Kidney epithelial cell (primary cell): ENCODE measurements at regions not wholly inside any gene's neighbourhood (a gene's known extent, or its start where the extent isn't known, plus 50 kb on each side); places are given as distances from the start of the nearest gene placed in this dataset.

Experiments
- DNase-seq: peaks from one replicate; pipeline ENCODE4 v3.0.0-alpha.2; 2010; ENCODE audit warnings: low read depth
- H3K27me3 ChIP-seq: 2 replicates; pipeline ENCODE4 v1.6.0; 2011; ENCODE audit warnings: low read length; ENCODE audit not compliant: control insufficient read depth, insufficient read depth
- H3K36me3 ChIP-seq: 2 replicates; pipeline ENCODE4 v1.5.1; 2011; ENCODE audit warnings: low read length; ENCODE audit not compliant: control insufficient read depth, insufficient read depth
- H3K4me3 ChIP-seq: 2 replicates; pipeline ENCODE4 v1.5.1; 2011; ENCODE audit warnings: low read depth, mild to moderate bottlenecking, control low read depth, low read length
- TF ChIP-seq, protein P1 (sequence below): IDR thresholded peaks from 2 replicates; pipeline ENCODE4 v1.5.1; 2011; ENCODE audit warnings: mild to moderate bottlenecking, moderate library complexity, low read length, control low read depth, inconsistent platforms; ENCODE audit not compliant: insufficient read depth, poor library complexity, severe bottlenecking

DNA sequence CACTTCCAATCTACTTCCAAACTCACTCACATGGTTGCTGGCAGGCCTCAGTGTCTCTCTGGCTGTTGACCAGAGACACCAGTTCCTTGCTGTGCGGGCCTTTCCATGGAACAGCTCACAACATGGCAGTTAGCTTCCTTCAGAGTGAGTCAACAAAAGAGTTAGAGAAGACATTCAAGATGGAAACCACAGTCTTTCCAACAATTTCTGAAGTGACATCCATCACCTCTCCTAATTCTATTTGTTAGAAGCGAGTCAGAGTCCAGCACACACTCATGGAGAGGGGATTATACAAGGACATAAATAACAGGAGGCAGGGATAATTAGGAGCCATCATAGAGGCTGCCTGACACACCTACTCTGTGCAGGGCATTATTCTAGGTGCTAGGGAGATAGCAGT lies 62.5 kb upstream of the TMEM164 start:
- no peaks in the 10 kb centered on the region for H3K36me3 ChIP-seq
- H3K4me3 ChIP-seq, result no peak overlapping the region
- no peak for DNase-seq
- TF ChIP-seq, protein P1, sequence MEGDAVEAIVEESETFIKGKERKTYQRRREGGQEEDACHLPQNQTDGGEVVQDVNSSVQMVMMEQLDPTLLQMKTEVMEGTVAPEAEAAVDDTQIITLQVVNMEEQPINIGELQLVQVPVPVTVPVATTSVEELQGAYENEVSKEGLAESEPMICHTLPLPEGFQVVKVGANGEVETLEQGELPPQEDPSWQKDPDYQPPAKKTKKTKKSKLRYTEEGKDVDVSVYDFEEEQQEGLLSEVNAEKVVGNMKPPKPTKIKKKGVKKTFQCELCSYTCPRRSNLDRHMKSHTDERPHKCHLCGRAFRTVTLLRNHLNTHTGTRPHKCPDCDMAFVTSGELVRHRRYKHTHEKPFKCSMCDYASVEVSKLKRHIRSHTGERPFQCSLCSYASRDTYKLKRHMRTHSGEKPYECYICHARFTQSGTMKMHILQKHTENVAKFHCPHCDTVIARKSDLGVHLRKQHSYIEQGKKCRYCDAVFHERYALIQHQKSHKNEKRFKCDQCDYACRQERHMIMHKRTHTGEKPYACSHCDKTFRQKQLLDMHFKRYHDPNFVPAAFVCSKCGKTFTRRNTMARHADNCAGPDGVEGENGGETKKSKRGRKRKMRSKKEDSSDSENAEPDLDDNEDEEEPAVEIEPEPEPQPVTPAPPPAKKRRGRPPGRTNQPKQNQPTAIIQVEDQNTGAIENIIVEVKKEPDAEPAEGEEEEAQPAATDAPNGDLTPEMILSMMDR, result no peak
- no peaks in the 10 kb centered on the region for H3K27me3 ChIP-seq

DNA sequence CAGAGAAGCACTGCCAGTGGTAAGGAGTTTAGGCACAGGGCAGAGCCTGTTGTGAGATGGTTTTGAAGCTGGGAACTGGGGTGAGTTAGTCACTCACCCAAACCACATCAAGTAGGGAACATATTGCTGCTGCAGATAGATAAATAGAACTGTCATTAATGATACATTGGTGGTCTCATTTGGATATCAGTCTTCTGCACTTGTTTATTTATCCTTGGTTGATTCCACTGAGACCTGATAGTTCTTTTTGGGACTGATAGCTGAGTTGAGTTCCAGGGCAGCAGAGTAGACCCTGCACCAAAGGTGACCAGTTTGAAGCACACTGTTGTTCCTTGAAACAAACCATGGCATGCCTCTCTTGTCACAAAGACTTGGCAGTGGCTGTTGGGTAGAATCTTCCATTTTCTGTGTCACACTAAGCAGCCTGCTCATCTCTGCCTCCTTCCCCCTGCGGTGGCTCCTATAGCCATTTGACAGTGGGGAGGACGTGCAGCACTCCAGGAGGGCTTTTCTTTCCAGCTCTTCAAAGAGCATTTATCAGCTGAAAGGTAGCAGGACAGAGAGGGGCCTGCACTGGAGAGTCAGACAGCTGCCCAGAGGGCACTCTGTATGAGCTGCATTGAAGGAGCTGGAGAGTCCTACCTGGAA lies 59.7 kb upstream of the TMEM164 start:
- no peak for DNase-seq
- Histone ChIP-seq H3K4me3 (no peak overlapping the region), H3K36me3 (no peaks in the 10 kb centered on the region), H3K27me3 (no peaks in the 10 kb centered on the region)
- TF ChIP-seq, protein P1, result no peak

DNA sequence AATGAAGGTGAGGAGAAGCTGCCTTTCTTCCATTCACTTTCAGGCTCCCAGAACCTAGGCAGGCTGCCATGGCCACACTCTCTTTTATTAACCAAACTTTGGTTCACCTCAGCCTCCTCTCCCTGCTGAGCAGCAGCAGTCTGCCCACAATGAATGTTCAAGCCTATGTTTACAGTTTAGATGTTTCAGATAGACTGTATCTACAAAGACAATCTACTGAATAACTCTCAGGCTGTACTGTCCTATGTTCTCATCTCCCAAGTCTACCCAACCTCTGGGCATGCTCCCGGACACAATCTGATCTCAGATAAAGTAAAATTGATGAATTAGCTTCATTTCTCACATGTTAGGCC lies 59.2 kb upstream of the TMEM164 start:
- H3K36me3 ChIP-seq, result no peaks in the 10 kb centered on the region
- H3K4me3 ChIP-seq, result no peak overlapping the region
- no peak for DNase-seq
- no peaks in the 10 kb centered on the region for H3K27me3 ChIP-seq
- TF ChIP-seq, protein P1, result no peak

DNA sequence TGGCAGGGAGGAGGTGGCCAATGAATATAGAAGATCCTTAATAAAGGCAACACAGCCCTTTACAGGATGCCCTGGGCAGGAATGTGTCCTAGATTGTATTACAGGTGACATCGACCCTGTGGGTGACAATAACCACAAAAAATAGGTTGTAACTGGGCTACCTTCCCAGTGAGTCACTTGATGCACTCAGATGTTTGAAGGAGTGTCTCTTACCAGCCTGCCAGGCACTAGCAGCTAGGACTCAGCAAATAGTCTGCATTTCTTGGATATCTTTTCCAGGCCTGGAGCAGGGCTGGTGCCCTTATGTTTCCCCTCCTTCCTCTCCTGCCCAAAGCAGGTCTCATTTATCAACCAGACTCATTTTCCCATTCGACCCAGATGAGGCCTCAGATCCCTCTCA lies 50.9 kb upstream of the TMEM164 start:
- H3K4me3 ChIP-seq, result no peak overlapping the region
- TF ChIP-seq, protein P1, result no peak
- DNase-seq, result no peak
- H3K27me3 ChIP-seq, result no peaks in the 10 kb centered on the region
- H3K36me3 ChIP-seq, result no peaks in the 10 kb centered on the region

DNA sequence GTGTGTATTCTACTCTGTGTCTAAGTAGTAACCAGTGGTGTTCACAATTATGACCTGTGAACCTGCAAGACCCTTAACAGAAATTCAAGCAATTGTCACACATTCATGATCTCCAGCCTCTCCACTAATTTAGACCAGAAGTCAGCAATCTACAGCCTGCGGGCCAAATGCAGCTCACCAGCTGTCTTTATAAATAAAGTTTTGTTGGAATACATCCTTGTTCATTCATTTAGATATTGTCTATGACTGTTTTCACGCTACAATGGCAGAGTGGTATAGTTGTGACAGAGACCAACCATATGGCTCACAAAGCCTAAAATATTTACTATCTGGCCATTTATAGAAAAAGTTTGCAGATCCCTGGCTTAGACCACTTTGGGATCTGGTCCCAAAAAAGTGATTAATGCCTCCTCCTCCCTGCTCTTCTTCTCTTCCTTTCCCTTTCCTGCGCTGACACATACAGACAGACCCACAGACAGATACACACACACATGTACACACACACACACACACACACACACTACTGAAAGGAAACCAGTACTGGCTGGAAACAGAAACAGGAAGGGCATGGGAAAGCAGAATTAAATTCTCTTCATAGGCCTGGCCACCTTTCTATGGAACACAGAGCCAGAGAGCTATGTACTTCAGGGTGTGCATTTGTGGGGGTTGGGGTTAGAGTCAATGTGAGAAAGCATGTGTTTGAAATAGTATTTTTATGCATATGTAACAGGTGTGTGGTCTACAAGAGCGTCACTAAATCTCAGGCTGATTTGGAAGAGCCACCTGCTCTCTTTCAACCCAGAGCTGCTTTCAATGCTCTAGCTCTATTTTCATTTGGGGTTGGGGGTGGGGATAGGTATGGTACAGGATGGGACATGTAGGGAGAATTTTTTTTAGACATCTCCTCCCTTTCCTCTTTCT lies 49.7 kb upstream of the TMEM164 start:
- TF ChIP-seq, protein P1, result no peak
- H3K27me3 ChIP-seq, result no peaks in the 10 kb centered on the region
- DNase-seq, result no peak
- no peak overlapping the region for H3K4me3 ChIP-seq
- H3K36me3 ChIP-seq, result no peaks in the 10 kb centered on the region
